SK-N-SH (cell line): ENCODE measurements at regions not wholly inside any gene's neighbourhood (a gene's known extent, or its start where the extent isn't known, plus 50 kb on each side); places are given as distances from the start of the nearest gene placed in this dataset.

Source experiments
- CTCF ChIA-PET: fragments of 300-600, 350-600 bp; formaldehyde crosslinking; extraction: SDS; loops from one replicate; lab custom pipeline; 2021; lab: Yijun Ruan, JAX
- POLR2A ChIA-PET: fragments of 350-600 bp; sonication (Branson Sonifier 250); formaldehyde crosslinking; extraction: SDS; loops from one replicate; lab custom pipeline; 2020; ENCODE audit warnings: antibody characterized with exemption, inconsistent platforms; lab: Yijun Ruan, JAX
- DNase-seq: peaks from one replicate; pipeline ENCODE4 v3.0.0; 2012
- H2AFZ ChIP-seq: fragments of 200-600 bp; sonication (generic); 2 replicates; pipeline ENCODE4 v1.8.1; 2016; ENCODE audit warnings: antibody characterized with exemption, mild to moderate bottlenecking, low read depth
- H3F3A ChIP-seq: fragments of 200-600 bp; sonication (generic); replicated peaks from 2 replicates; pipeline ENCODE3; 2016; ENCODE audit warnings: antibody characterized with exemption, mild to moderate bottlenecking; ENCODE audit not compliant: insufficient read depth
- H3K27ac ChIP-seq, 2 experiments: fragments of 200-500 bp in 1 of 2; fragments of 200-600 bp in 1 of 2; sonication (Bioruptor generic) in 1 of 2; sonication (generic), shearing (Covaris generic) in 1 of 2; 2 replicates each; pipeline versions ENCODE4 v1.5.1 to v1.6.1; 2014 to 2016; ENCODE audit warnings: low read depth in 2 of 2, inconsistent platforms in 1 of 2, low read length in 1 of 2, mild to moderate bottlenecking in 1 of 2, mixed read lengths in 1 of 2
- H3K27me3 ChIP-seq: fragments of 200-600 bp; sonication (generic), shearing (Covaris generic); 2 replicates; pipeline ENCODE4 v1.6.1; 2016; ENCODE audit warnings: mixed run types; ENCODE audit not compliant: insufficient read depth
- H3K36me3 ChIP-seq, 2 experiments: fragments of 200-500 bp in 1 of 2; fragments of 200-600 bp in 1 of 2; sonication (Bioruptor generic) in 1 of 2; sonication (generic) in 1 of 2; replicated peaks in 1 of 2; 2 replicates each; pipeline versions ENCODE3 to v1.5.1; 2014 to 2016; ENCODE audit warnings: low read length in 1 of 2, mild to moderate bottlenecking in 1 of 2; ENCODE audit not compliant: insufficient read depth in 2 of 2, control insufficient read depth in 1 of 2
- H3K4me1 ChIP-seq, 2 experiments: fragments of 200-500 bp in 1 of 2; fragments of 200-600 bp in 1 of 2; sonication (Bioruptor generic) in 1 of 2; sonication (generic), shearing (Covaris generic) in 1 of 2; 2 replicates each; pipeline versions ENCODE4 v1.5.1 to v1.6.1; 2014 to 2016; ENCODE audit warnings: low read depth in 1 of 2, low read length in 1 of 2, mixed run types in 1 of 2; ENCODE audit not compliant: insufficient read depth in 2 of 2, control insufficient read depth in 1 of 2
- H3K4me2 ChIP-seq: fragments of 200-600 bp; sonication (generic), shearing (Covaris generic); 2 replicates; pipeline ENCODE4 v1.6.1; 2017; ENCODE audit warnings: mixed run types
- H3K4me3 ChIP-seq, 2 experiments: fragments of 200-500 bp in 1 of 2; fragments of 200-600 bp in 1 of 2; sonication (Bioruptor generic) in 1 of 2; sonication (generic), shearing (Covaris generic) in 1 of 2; 2 replicates each; pipeline versions ENCODE4 v1.5.1 to v1.8.1; 2014 to 2016; ENCODE audit warnings: low read depth in 2 of 2, inconsistent platforms in 1 of 2, low read length in 1 of 2, mild to moderate bottlenecking in 1 of 2, mixed read lengths in 1 of 2, moderate library complexity in 1 of 2
- H3K79me2 ChIP-seq: fragments of 200-600 bp; sonication (generic); 2 replicates; pipeline ENCODE4 v1.8.1; 2017; ENCODE audit warnings: mild to moderate bottlenecking; ENCODE audit not compliant: insufficient read depth
- H3K9ac ChIP-seq: fragments of 200-600 bp; sonication (generic); 2 replicates; pipeline ENCODE4 v1.6.1; 2017; ENCODE audit warnings: mixed run types
- H3K9me2 ChIP-seq: fragments of 200-600 bp; sonication (generic); 2 replicates; pipeline ENCODE4 v1.6.1; 2017; ENCODE audit warnings: mixed run types
- H3K9me3 ChIP-seq: fragments of 200-600 bp; sonication (generic); 2 replicates; pipeline ENCODE4 v1.6.1; 2017; ENCODE audit warnings: mixed run types, mild to moderate bottlenecking, moderate library complexity
- H4K20me1 ChIP-seq: fragments of 200-600 bp; sonication (generic); 2 replicates; pipeline ENCODE4 v1.6.1; 2017; ENCODE audit warnings: mild to moderate bottlenecking, mixed run types; ENCODE audit not compliant: insufficient read depth
- CHD2 ChIP-seq: fragments of 150-350 bp; IDR thresholded peaks from 2 replicates; pipeline ENCODE4 v1.6.1; 2018; ENCODE audit warnings: low read length; ENCODE audit not compliant: partially characterized antibody
- CTCF ChIP-seq: fragments of 200-600 bp; sonication (generic); IDR thresholded peaks from 2 replicates; pipeline ENCODE4 v1.6.1; 2017; ENCODE audit warnings: antibody characterized with exemption, mild to moderate bottlenecking, moderate library complexity
- EZH2phosphoT487 ChIP-seq: fragments of 200-600 bp; sonication (generic); IDR thresholded peaks from 2 replicates; pipeline ENCODE4 v1.6.1; 2017; ENCODE audit warnings: low read depth, mixed run types, mild to moderate bottlenecking, antibody characterized with exemption, moderate library complexity, borderline replicate concordance
- FOSL2 ChIP-seq: IDR thresholded peaks from 2 replicates; pipeline ENCODE4 v1.4.0; 2012; ENCODE audit warnings: low read depth, mild to moderate bottlenecking, moderate library complexity, borderline replicate concordance
- FOXJ3 ChIP-seq: sonication (generic); formaldehyde crosslinking; IDR thresholded peaks from 2 replicates; pipeline ENCODE4 v1.5.1; 2020; ENCODE audit warnings: mild to moderate bottlenecking, missing genetic modification reagents
- FOXM1 ChIP-seq: IDR thresholded peaks from 2 replicates; pipeline ENCODE4 v1.4.0; 2012; ENCODE audit warnings: low read depth, mild to moderate bottlenecking
- MXI1 ChIP-seq: IDR thresholded peaks from 2 replicates; pipeline ENCODE4 v1.6.1; 2012; ENCODE audit warnings: mild to moderate bottlenecking, low read depth, low read length, improper control_type of control experiment
- NFIC ChIP-seq: IDR thresholded peaks from 2 replicates; pipeline ENCODE4 v1.4.0; 2012; ENCODE audit warnings: borderline replicate concordance
- NRF1 ChIP-seq: IDR thresholded peaks from 2 replicates; pipeline ENCODE4 v1.6.1; 2012; ENCODE audit warnings: low read depth, mild to moderate bottlenecking, low read length
- POLR2AphosphoS5 ChIP-seq: IDR thresholded peaks from 2 replicates; pipeline ENCODE4 v1.6.1; 2012; ENCODE audit warnings: low read depth, low read length
- RAD21 ChIP-seq: IDR thresholded peaks from 2 replicates; pipeline ENCODE4 v1.6.1; 2012; ENCODE audit warnings: mild to moderate bottlenecking, low read length
- RXRA ChIP-seq: IDR thresholded peaks from 2 replicates; pipeline ENCODE4 v1.4.0; 2012; ENCODE audit warnings: low read depth, mild to moderate bottlenecking, borderline replicate concordance
- SMC3 ChIP-seq: IDR thresholded peaks from 2 replicates; pipeline ENCODE4 v1.6.1; 2012; ENCODE audit warnings: low read depth, low read length, improper control_type of control experiment
- TAF1 ChIP-seq: IDR thresholded peaks from 2 replicates; pipeline ENCODE4 v1.6.1; 2012; ENCODE audit warnings: low read depth, mild to moderate bottlenecking, low read length, moderate library complexity, borderline replicate concordance
- TCF12 ChIP-seq: IDR thresholded peaks from 2 replicates; pipeline ENCODE4 v1.4.0; 2012
- USF1 ChIP-seq: IDR thresholded peaks from 2 replicates; pipeline ENCODE4 v1.4.0; 2012; ENCODE audit warnings: low read depth, borderline replicate concordance
- YY1 ChIP-seq: IDR thresholded peaks from 2 replicates; pipeline ENCODE4 v1.4.0; 2012; ENCODE audit warnings: low read depth, mild to moderate bottlenecking
- WGBS: methylation state at CpG from one replicate; pipeline ENCODE4 v1.1.6; 2017; ENCODE audit warnings: low lambda C conversion rate; 5-methylcytosine and 5-hydroxymethylcytosine counted together
- TF ChIP-seq, protein P1 (sequence below): IDR thresholded peaks from 2 replicates; pipeline ENCODE4 v1.4.0; 2012; ENCODE audit warnings: low read depth
- TF ChIP-seq, protein P2 (sequence below): fragments of 150-350 bp; IDR thresholded peaks from 2 replicates; pipeline ENCODE4 v1.6.1; 2017; ENCODE audit warnings: antibody characterized with exemption, low read length, low read depth, borderline replicate concordance
- TF ChIP-seq, protein P3 (sequence below): IDR thresholded peaks from 2 replicates; pipeline ENCODE4; 2012

- 7% methylated on average over 4 of the region's 4 CpGs for WGBS
These were observed 295.8 kb upstream of the LRRN1 start for GRCh38 chr3:3503411-3503810.

GRCh38 chr3:3499987-3500386 lies 299.2 kb upstream of the LRRN1 start:
- 5% methylated on average over 6 of the region's 6 CpGs for WGBS
- no peak overlapping the region for H3K4me2 ChIP-seq
- ChIA-PET CTCF (no interaction called here), POLR2A (no interaction called here)
- DNase-seq = no peak
- H4K20me1 ChIP-seq = no peaks in the 10 kb centered on the region
- H3F3A ChIP-seq = no peaks in the 10 kb centered on the region
- H3K4me1 ChIP-seq = no peaks in the 10 kb centered on the region
- no peaks in the 10 kb centered on the region for H3K9me2 ChIP-seq
- no peak for TF ChIP-seq USF1
- TF ChIP-seq NRF1 = no peak
- no peak for TF ChIP-seq FOXJ3 (CRISPR knock-in tag)
- TF ChIP-seq CTCF = no peak
- TF ChIP-seq MXI1 = no peak
- no peak for TF ChIP-seq TAF1
- TF ChIP-seq SMC3 = no peak
- no peak for TF ChIP-seq FOXM1
- TF ChIP-seq NFIC = no peak
- no peak for TF ChIP-seq YY1
- TF ChIP-seq CHD2 = no peak
- no peak for TF ChIP-seq FOSL2
- TF ChIP-seq POLR2AphosphoS5 = no peak
- TF ChIP-seq, protein P1, sequence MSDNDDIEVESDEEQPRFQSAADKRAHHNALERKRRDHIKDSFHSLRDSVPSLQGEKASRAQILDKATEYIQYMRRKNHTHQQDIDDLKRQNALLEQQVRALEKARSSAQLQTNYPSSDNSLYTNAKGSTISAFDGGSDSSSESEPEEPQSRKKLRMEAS = no peak
- no peak for TF ChIP-seq EZH2phosphoT487
- TF ChIP-seq, protein P2, sequence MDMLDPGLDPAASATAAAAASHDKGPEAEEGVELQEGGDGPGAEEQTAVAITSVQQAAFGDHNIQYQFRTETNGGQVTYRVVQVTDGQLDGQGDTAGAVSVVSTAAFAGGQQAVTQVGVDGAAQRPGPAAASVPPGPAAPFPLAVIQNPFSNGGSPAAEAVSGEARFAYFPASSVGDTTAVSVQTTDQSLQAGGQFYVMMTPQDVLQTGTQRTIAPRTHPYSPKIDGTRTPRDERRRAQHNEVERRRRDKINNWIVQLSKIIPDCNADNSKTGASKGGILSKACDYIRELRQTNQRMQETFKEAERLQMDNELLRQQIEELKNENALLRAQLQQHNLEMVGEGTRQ = no peak
- TF ChIP-seq, protein P3, sequence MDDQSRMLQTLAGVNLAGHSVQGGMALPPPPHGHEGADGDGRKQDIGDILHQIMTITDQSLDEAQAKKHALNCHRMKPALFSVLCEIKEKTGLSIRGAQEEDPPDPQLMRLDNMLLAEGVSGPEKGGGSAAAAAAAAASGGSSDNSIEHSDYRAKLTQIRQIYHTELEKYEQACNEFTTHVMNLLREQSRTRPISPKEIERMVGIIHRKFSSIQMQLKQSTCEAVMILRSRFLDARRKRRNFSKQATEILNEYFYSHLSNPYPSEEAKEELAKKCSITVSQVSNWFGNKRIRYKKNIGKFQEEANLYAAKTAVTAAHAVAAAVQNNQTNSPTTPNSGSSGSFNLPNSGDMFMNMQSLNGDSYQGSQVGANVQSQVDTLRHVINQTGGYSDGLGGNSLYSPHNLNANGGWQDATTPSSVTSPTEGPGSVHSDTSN = no peak
- TF ChIP-seq, all 33 proteins: peak for 0
- no peaks in the 10 kb centered on the region for H3K27me3 ChIP-seq
- no peak overlapping the region for H3K27ac ChIP-seq
- no peaks in the 10 kb centered on the region for H3K36me3 ChIP-seq
- no peak overlapping the region for H3K9ac ChIP-seq
- no peak overlapping the region for H2AFZ ChIP-seq
- no peaks in the 10 kb centered on the region for H3K9me3 ChIP-seq
- H3K4me3 ChIP-seq = no peak overlapping the region
- H3K79me2 ChIP-seq = no peaks in the 10 kb centered on the region

More at GRCh38 chr3:3503411-3503810, 295.8 kb upstream of the LRRN1 start:
- Histone ChIP-seq H3K9me3 (no peaks in the 10 kb centered on the region), H3K79me2 (no peaks in the 10 kb centered on the region), H3F3A (no peaks in the 10 kb centered on the region), H3K36me3 (no peaks in the 10 kb centered on the region), H2AFZ (no peak overlapping the region), H3K9me2 (no peaks in the 10 kb centered on the region), H3K4me2 (no peak overlapping the region), H3K4me1 (no peaks in the 10 kb centered on the region), H3K27me3 (no peaks in the 10 kb centered on the region), H4K20me1 (no peaks in the 10 kb centered on the region), H3K27ac (no peak overlapping the region), H3K9ac (no peak overlapping the region), H3K4me3 (no peak overlapping the region)
- POLR2A ChIA-PET = no interaction called here
- no peak for DNase-seq
- CTCF ChIA-PET = no interaction called here
- TF ChIP-seq, protein P3 = no peak
- TF ChIP-seq, protein P1 = no peak
- TF ChIP-seq RAD21 = no peak
- TF ChIP-seq TCF12 = no peak
- TF ChIP-seq EZH2phosphoT487 = no peak
- no peak for TF ChIP-seq FOSL2
- TF ChIP-seq RXRA = no peak
